ENCODE measurements at regions not wholly inside any gene's neighbourhood (a gene's known extent, or its start where the extent isn't known, plus 50 kb on each side); places are given as distances from the start of the nearest gene placed in this dataset.
A peak's percentile ranks its signal among the peaks of the same experiment; 100 is the strongest.

DNA sequence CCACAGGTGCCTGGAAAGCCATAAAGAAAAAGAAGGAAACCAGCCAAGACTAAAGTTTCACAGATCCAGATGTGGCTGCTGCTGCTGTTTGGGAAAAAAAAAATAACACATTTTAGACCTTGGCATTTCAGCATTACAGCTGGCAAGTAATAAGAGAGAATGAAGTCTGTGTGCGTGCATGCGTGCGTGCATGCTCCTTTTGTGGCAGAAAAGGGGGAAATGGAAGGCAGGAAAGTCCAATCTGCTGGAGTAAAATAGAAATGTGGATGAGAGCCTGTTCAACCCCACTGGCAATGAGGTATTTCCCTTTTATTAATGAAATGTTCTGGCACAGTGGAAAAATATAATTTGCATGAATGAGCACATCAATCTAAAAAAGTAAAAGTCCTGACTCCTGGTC is 137.0 kb upstream of the SEMA3A start:
- ATAC-seq (ENCODE audit: poor library complexity) (no peak), DNase-seq (no peak)
- intact Hi-C loops (cut with DNase I) = no loop called here

DNA sequence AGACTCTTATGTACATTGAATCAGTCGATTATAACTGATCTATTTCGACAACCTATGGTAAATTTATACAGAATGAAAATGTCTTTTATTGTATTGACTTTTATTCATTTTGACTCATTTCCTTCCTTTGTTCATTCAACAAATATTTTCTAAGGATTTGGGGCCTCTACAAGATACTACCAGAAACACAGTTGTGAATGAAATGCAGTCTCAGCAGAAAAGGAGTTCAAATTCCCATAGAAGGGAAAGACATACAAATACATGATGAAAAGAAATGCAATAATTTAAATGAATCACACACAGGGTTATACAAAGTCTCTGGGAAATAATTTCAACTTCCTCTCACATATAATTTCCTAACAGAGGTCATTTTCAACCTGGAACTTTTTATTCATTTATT is 134.0 kb upstream of the SEMA3A start:
- DNase-seq (no peak), ATAC-seq (ENCODE audit: poor library complexity) (no peak)
- intact Hi-C loops (cut with DNase I) = no loop called here

DNA sequence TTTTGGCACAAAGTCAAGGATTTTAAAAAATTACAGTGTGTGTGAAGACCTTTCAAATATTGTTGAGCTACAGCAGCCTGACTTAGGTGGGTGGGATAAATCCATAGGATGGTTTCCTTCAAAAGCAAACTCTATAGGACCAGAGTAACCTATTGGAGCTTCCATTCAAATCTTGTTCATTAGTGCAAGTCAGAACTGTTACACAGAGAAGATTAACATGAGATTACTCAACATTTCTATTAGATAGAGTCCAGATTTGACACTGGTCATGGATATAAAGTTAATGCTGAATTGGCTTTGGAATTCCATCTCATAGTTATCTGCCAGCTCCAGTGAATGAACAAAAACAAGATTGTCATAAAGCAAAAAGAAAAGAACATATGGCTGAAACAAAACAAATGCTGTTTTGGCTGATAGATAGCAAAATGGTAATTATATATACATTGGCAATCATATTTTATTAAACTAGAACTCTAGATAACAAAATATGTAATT is 129.6 kb upstream of the SEMA3A start:
- ATAC-seq (ENCODE audit: poor library complexity) = no peak
- intact Hi-C loops (cut with DNase I) = no loop called here
- no peak for DNase-seq

DNA sequence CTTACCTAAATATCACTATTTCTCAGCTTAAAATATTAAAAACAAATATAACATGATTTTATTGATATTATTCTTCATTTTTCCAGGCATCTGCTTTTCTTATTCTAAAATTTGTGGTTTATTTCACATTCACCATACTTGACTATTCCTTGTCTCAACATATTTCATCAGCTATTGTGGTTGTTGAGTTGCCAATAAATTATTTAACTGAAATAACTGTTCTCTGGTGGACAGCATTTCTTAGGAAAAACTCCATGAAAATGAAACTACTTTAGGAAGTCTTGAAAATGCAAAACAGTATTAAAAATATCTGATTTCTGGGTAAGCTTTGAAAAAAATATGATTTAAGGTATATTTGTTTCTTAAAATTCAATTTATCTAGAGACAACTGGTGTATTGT is 122.9 kb upstream of the SEMA3A start:
- no peak for DNase-seq
- no peak for ATAC-seq (ENCODE audit: poor library complexity)
- intact Hi-C loops (cut with DNase I) = no loop called here

DNA sequence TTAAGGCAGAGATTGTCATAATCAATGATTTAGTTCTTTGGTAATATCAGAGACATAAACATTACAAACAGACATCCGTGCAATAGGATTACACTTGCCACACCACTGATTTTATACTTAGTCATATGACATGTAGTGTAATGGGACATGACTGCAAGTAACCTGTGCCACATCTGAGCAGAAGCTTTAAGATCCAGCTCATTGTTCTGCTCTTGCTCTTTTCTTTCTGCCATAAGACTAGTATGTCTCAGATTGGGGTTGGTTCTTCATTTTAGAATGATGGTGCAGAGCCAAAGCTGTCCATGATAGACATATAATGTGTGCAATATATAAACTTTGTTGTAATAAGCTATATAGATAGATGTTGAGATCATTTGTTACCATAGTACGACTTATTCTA is 119.7 kb upstream of the SEMA3A start:
- intact Hi-C loops (cut with DNase I) = no loop called here
- DNase-seq (no peak), ATAC-seq (ENCODE audit: poor library complexity) (no peak)

DNA sequence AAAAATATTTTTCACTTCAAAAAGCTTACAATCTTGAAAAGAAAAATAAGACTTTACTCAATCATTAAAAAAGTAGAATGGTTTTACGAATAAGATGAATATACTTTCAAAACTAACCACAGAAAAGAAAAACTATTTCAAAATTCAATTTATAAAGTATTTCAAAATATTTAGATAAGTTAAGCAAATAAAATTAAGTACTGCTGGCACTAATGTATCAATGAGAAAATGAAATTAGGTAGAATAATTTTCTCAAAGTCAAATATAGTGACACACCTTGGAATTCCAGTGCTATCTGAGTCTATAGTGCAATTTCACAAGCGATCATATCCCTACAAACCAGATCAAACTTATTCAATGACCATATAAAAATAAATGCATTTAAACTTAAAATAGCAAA is 109.8 kb upstream of the SEMA3A start:
- DNase-seq = no peak
- intact Hi-C loops (cut with DNase I) = no loop called here
- ATAC-seq (ENCODE audit: poor library complexity) = no peak

DNA sequence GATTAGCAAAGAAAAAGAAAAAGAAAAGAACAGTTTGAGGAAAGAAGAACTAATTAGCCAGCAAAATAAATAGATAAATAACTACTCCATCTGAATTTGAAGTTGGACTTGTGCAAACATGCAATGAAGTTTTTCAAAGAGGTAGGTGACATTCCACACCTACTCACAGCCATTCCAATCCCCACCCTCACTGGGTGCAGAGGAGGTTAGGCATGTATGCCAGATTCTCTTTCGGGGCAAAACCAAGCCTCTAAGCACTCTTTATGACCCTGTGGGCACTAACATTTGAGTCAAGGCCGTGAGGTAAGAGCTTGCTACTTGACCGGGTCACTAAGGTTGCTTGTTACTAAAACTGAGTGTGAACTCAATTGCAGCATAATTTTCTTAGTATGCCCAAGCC is 108.4 kb upstream of the SEMA3A start:
- no peak for ATAC-seq (ENCODE audit: poor library complexity)
- no peak for DNase-seq
- intact Hi-C loops (cut with DNase I) = no loop called here

DNA sequence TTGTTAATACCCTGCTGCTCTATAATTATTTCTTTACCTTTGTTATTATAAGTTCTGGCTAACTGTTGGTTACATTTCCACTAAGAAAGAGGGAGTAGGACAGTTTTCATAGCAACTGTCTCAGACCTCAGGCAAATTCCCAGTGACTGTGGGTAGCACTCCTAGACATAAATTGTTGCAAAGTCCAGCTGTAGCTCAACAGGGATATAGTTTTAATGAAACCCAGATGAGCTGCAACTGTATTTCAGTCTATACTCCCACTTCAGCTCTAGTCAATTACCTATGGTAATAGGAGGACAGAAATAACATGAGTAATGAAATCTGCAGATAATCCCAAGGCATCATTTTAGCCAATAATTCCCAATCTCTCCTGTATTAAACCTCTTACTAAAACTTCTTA is 103.0 kb upstream of the SEMA3A start:
- DNase-seq (no peak), ATAC-seq (ENCODE audit: poor library complexity) (no peak)
- intact Hi-C loops (cut with DNase I) = no loop called here

DNA sequence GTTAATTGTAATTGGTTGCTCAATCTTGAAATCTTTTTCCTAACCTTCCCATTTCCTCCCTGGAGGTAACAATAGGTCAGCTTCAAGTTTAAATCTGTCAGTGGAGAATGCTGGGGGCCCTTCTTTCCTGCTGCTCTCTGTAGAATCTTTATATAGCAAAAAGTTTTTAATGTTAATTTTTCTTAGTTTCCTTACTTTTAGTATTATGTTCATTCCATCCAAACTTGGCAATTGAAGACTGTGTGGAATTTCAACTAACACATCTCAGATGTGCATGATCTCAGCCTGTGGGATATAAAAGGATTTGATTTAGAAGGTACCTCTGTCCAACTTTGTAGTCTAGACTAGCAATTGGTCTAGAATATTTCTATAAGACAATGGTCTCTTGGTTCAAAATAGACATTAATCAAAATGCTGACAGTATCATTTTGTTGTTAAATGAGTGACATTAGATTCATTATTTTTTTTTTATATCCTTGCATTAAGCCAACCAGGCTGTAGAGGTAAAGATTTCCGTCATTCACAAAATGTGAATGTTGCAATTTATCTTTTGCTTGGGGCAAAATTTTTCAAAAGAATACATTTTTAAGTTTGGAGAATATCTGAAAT is 100.4 kb upstream of the SEMA3A start:
- intact Hi-C loops (cut with DNase I) = no loop called here
- ATAC-seq (ENCODE audit: poor library complexity) = no peak

DNA sequence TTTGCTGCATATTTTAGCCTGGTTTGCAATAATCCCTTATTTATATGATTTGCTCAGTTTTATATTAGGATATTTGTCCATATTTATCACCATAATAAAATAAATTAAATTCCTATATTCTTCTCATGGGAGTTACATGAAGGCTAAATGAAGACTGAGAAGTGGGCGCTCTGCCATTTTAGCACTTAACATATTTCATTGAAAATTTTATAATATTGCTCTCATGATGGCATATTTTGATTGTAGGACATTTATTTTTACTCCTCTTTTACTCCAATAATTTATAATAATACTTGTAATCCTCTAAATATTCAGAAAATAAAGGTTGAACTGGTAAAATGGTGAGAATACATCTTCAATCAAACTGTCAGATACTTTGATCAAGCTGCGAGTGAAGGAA is 99.8 kb upstream of the SEMA3A start:
- intact Hi-C loops (cut with DNase I) = no loop called here
- no peak for DNase-seq
- ATAC-seq (ENCODE audit: poor library complexity) = no peak

More for the DNA sequence above, 100.4 kb upstream of the SEMA3A start:
- no peak for DNase-seq

DNA sequence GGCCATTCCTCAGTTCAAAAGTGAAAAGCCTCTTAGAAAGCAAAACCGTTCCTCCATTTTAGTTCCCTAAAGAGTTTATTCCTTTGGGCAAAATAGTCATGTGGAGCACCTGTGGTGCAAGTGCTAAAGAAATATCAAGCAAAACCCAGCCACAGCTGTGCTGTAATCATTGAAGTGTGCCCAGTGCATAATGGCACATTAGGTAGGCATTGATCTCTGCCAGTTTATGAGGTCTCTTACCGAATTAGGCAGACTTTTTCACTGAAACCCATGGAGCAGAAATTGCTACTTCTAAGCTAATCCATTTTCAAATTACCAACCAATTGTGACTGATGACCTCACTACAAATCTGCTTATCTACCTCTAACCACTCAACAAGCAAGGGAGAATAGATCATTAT is 97.2 kb upstream of the SEMA3A start:
- intact Hi-C loops (cut with DNase I) = no loop called here
- DNase-seq (no peak), ATAC-seq (ENCODE audit: poor library complexity) (no peak)

DNA sequence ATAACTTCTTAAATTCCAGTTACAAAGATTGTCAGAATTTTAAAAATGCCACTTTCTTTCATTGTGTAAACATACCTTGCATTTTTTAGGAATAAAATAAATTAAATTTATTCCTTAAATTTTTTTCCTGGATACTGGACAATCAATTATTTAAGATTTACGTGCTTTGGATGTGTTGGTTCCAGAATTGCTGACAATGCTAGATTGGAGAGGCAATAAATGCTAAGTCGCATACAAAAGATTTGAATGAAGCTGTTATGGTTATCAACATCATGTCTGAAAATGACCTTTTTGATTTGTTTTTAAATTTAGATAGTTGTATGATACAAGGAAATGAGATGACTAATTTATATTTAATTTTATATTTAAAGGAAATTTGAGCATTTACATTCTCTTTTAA is 89.2 kb upstream of the SEMA3A start:
- ATAC-seq (ENCODE audit: poor library complexity) (no peak), DNase-seq (no peak)
- intact Hi-C loops (cut with DNase I) = no loop called here

DNA sequence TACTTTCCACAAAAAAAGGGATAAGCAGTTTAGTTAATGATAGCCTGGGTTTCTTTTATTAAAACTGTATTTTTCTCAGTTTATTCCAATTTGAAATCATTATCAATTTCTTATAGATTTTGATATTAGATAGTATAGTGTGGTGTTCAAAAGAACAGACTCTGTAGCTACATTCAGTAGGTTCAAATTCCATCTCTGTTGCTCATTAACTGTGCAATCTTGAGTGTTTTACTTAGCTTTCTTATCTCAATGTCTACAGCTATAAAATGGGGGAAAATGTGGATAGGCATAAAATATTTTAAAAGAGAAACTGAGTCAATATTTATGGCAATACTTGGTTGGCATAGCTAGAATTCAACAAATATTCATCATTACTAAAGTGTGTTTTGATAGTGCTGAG is 86.9 kb upstream of the SEMA3A start:
- intact Hi-C loops (cut with DNase I) = no loop called here
- ATAC-seq (ENCODE audit: poor library complexity) (no peak), DNase-seq (no peak)

DNA sequence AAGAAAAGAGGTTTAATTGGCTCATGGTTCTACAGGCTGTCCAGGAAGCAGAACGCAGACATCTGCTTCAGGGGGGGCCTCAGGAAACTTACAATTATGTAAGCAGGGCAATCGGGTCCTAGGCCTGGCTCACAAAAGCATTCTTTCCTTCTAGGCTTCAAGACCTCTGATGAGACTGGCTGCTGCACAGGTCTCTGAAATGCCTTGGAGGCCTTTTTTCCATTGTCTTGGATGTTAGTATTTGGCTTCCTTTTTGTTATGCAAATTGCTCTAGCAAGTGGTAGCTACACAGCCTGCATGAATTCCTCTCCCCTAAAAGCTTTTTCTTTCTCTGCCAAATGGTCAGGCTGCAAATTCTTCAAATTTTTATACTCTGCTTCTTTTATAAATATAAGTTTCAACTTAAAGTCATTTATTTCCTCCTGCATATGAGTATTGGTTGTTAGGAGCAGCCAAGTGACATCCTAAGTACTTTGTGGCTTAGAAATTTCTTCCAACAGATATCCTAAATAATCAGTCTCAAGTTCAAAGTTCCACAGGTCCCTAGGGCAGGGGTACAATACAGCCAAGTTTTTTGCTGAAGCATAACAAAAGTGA is 83.1 kb upstream of the SEMA3A start:
- no peak for DNase-seq
- intact Hi-C loops (cut with DNase I) = no loop called here
- no peak for ATAC-seq (ENCODE audit: poor library complexity)

DNA sequence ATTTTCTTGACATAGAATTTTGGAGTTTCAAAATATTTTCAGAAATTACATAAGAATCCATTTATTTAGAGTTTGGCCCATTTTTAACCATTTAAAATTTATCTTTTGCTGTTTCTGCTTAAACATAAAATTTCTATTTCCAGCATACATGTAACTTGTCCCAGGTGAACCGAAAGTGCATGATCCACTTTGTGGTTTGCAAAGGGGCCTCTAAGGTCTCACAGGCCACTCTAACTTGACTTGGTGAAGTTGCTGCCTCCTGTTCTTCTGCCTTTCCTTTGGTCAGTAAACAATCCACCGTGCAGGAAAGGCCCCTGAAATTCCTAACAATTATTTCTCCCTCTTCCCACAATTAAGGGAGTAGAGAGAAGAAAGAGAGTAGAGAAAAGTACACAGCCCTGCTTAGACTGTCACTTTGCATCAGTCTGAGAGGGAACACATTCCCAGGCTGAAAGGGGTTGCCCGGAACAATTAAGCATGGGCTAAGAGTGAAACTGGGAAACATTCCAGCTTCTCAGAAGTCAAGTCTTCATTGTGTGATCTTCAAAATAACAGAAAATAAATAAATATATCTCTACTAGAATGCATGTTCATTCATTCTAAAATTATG is 79.5 kb upstream of the SEMA3A start:
- DNase-seq = no peak
- no peak for ATAC-seq (ENCODE audit: poor library complexity)
- intact Hi-C loops (cut with DNase I) = no loop called here

DNA sequence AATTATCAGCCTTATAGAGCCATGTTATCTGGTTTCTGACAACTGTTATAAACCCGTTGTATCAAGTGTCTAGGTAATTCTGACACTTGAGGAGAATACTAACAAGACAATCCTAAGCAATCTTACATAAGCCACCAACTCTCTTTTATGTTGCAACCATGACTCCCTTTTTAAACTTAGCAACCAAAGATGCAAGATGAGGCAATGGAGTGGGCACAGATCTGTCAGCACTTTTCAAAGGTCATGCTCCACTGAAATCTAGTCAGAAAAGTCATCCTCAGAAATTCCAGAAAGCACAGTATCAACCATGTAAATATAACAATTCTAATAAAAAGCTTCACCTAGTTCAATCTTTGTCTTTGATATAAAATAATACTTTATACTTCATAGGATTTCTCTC is 77.0 kb upstream of the SEMA3A start:
- no peak for ATAC-seq (ENCODE audit: poor library complexity)
- DNase-seq = no peak
- intact Hi-C loops (cut with DNase I) = no loop called here

DNA sequence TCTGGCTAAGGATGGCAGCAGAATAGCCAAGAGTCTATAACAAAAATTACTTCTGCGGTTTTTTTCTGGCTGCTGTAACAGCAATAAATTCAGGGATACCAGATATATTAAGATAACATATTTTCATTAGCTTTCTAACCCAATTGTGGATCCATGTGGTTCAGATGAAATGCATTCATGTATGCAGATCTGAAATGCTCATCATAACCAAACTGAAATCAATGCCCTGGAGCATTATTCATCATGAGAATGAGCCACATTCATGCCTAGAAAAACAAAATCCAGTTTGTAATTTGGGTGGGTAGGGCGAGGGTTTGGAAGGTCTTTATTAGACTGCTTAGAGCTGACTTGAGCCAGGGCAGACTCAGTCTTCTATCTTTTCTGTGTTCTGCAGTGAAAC is 69.8 kb upstream of the SEMA3A start:
- DNase-seq = no peak
- no peak for ATAC-seq (ENCODE audit: poor library complexity)
- intact Hi-C loops (cut with DNase I) = no loop called here

DNA sequence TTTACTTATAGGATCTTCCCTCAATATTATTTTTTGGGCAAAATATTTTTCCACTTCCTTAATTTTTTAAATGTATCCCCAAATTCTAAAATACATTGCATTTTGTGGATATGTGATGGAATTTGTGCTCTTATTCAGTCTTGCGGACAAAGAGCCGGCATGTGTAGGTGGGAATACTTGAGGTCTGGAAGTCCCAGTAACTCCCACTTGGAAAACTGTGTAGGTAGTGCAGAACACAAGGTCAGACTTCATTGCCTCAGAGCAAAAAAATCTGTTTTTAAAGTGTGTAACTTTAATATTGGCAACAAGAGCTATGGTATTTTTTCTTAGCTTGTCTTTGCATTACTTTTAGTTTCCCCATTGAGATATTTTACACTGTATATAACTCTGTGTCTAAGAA is 68.5 kb upstream of the SEMA3A start:
- no peak for DNase-seq
- intact Hi-C loops (cut with DNase I) = no loop called here
- no peak for ATAC-seq (ENCODE audit: poor library complexity)

DNA sequence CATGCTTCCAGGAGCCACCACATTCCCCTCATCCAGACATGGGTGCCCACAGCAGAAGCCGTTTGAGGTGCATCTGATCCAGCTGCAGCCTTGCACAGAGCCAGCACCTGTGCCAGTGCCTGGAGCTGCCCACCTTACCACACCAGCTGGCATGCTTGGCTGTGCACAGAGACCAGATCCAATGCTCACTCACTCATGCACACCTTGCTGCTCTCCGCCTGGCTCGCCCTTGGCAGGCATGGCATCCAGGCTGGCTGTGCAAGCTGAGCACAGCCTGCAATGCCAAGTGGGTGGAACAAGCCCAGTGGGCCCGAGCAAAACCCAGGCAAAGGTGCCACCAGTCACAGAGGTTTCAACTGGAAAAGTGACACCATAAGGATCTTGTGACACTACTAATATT is 66.9 kb upstream of the SEMA3A start:
- ATAC-seq (ENCODE audit: poor library complexity) (no peak), DNase-seq (peak; percentile 19)
- intact Hi-C loops (cut with DNase I) = no loop called here

DNA sequence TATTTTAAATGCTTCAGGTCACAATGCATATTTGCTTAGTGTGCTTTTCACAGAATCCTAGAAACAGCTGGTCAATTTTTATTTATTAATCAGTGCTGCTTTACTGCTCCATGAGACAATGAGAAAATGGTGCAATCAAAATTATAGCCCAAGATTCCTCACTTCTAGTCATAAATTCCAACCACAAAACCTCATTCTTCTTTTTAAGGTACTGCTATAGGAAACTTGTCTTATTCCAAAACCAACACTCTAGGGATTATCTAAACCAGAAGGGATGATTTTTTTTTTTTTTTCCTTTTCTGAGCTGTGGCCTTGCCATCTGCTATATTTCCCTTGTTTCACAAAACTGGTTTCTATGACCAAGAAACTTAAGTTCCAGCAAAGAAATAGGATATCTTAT is 64.0 kb upstream of the SEMA3A start:
- intact Hi-C loops (cut with DNase I) = no loop called here
- no peak for DNase-seq
- ATAC-seq (ENCODE audit: poor library complexity) = no peak

DNA sequence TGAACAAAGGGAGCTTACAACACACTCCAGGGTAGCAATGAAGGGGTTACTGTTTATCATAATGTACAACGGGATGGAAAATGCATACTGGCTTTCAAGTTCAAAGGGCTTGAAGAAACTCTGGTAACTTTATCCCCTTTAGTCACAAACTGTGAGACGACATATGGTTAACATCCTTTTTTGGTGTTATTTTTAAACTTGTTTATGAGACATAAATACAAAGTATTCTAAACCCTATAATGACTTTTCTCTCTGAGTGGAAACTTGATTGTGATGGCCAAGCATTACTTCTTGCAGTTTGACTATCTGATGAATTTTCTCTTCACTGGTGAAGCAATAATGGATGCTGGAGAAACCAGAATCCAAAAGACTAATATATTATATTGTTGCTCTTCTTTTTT is 62.0 kb upstream of the SEMA3A start:
- no peak for DNase-seq

More for the DNA sequence above, 62.0 kb upstream of the SEMA3A start:
- intact Hi-C loops (cut with DNase I) = no loop called here
- ATAC-seq (ENCODE audit: poor library complexity) = no peak
